Activated CD4-positive, alpha-beta T cell treated with anti-CD3 and anti-CD28 coated beads, Interleukin-2, amount 50 U/mL, for 48 hours (primary cell): ENCODE measurements at regions not wholly inside any gene's neighbourhood (a gene's known extent, or its start where the extent isn't known, plus 50 kb on each side); places are given as distances from the start of the nearest gene placed in this dataset.
"Not testable (repeated sequence)": the region's sequence is repeated elsewhere in the genome, so short reads cannot be mapped to it uniquely, and the experiment has no call there.

Experiments
- DNase-seq, 2 experiments: peaks; one replicate each; pipeline ENCODE4 v3.0.0-alpha.2; 2020

DNA sequence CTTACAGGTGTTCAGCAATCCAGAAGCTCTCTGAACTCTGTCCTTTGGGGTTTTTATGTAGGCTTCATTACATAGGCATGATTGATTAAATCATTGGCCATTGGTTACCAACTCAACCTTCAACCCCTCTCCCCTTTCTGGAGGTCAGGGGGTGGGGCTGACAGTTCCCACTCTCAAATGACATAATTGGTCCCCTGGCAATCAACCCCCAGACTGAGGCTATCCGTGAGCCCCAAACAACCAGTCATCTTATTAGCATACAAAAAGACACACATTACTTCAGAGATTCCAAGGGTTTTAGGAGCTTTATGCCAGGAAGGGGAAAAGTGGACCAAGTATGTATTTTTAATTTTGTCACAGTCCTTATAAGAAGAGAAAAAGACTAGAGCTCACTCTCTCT, 92.1 kb downstream of the ZNF467 start:
- DNase-seq, result no peak

DNA sequence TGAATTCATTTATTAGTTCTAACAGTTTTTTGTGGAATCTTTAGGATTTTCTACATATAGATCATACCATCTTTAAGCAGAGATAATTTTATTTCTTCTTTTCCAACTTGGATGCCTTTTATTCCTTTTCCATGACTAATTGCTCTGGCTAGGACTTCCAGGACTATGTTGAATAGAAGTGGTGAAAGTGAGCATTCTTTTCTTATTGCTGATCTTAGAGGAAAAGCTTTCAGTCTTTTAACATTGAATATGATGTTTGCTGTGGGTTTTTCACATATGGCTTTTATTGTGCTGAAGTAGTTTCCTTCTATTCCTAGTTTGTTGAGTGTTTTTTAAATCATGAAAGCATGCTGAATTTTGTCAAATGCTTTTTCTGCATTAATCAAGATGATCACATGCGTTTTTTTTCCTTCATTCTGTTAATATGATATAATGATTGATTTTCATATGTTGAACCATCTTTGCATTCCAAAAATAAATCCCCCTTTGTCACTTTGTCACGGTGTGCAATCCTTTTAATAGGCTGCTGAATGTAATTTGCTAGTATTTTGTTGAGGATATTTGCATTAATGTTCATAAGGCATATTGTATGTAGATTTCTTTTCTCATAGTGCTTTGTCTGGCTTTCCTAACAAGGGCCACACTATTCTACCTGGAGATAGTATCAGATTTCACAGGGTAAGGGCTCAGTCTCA, 92.9 kb downstream of the ZNF467 start:
- DNase-seq, result no peak

DNA sequence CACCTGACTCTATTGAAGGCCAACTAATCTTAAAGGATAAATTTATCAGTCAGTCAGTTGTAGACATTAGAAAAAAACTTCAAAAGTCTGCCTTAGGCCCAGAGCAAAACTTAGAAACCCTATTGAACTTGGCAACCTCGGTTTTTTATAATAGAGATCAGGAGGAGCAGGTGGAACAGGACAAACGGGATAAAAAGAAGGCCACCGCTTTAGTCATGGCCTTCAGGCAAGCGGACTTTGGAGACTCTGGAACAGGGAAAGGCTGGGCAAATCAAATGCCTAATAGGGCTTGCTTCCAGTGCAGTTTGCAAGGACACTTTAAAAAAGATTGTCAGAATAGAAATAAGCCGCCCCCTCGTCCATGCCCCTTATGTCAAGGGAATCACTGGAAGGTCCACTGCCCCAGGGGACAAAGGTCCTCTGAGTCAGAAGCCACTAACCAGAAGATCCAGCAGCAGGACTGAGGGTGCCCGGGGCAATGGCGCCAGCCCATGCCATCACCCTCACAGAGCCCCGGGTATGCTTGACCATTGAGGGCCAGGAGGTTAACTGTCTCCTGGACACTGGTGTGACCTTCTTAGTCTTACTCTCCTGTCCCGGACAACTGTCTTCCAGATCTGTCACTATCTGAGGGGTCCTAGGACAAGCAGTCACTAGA, 98.5 kb downstream of the ZNF467 start:
- not testable (repeated sequence) for DNase-seq

DNA sequence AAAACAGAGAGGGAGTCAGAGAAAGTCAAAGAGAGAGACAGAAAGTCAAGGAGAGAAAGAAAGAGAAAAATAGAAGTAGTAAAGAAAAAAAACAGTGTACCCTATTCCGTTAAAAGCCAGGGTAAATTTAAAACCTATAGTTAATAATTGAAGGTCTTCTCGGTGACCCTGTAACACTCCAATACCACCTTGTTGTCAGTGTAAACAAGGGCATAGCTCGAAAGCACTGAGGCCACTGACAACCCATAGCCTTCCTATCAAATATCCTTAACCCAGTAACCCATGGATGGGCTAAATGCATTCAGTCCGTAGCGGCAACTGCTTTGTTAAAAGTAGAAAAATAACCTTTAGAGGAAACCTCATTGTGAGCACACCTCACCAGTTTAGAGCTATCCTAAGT, 100.4 kb downstream of the ZNF467 start:
- no peak for DNase-seq

DNA sequence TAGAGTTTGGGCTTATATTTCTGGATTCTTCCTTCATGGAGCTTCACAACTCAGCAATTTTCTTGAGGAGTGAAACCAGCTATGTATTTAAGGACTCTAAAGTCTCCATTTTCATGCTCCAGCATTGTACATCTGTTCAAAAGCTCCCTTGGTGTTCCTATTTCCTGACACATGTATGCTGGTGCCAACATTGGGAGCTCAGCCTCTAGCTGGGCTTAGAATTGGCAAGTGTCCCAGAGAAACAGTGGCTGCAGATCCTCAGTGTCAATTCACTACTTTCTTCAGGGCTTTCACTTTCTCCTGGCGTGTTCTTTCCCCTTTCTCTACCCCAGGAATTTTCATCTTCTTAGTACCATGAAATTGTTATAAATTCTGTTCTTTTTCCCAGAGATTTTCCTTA, 103.1 kb downstream of the ZNF467 start:
- DNase-seq, result no peak

DNA sequence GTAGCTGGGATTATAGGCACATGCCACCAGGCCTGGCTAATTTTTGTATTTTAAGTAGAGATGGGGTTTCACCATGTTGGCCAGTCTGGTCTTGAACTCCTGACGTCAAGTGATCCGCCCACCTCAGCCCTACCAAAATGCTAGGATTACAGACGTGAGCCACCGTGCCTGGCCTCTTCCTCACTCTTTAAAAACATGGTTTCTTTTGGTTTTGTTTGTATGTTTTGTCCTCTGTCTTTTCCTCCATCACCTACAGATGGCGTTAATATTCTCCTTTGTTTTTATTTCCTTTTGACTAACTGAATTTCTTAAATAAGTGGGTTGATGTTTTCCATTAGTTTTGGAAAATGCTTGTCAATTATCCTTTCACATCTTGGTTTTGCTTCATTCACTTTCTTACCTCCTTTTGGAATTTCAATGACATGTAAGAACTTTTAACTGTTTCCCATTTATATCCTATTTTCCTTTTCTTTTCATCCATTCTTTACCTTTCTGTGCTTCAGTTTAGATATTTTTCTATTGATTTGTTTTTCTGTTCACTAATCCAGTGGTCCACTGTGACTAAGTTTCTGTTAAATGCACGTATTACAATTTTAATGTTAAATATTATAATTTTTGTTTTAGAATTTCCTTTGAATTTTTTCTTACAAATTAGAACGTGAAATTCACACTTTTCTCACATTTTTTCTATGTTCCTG, 104.1 kb downstream of the ZNF467 start:
- DNase-seq, result peak; percentile 2 to 13

DNA sequence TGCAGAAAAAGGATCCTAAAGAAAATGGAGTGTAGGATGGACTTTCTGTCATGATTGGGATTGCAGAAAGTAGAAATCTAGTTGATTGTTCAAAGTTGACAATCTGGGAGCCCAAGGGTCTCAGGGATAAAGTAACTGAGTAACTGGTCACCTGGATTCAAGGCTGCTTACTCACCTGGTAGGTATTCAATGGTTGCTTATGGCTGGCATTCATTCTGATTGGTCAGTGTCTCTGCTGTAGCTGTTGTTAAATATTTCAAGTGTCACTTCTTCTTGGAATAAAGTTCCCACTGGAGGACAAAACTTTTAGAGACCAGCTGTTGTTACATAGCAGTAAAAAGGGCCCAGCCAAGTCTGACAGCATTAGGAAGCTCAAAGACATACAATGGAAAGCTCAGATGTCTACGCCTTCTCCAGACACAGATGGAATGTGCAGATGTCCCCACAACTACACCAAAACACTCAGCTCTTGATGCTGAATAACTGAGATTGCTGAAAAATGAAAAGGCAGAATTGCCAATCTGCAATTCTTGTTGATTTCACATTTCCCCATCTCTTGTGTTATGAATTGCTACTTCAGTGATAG, 106.9 kb downstream of the ZNF467 start:
- DNase-seq, result no peak

DNA sequence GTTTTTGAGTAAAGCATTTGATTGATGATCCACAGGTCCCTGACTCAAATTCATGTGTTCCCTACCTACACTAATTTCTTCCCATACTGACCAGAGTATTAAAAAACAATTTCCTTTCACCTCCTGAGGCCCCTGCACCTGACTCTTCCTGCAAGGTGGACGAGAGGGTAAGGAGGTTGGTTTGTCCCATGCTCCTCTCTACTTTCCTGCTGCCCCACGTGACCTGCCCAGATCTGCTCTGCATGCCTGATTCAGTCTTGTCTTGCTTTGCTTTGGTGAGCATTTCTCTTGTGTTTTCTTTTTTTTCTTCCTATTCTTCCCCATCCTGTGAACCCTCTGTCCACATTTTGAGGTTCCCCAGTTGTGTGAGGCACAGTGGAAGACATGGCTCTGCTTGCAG, 107.8 kb downstream of the ZNF467 start:
- DNase-seq, result not testable (repeated sequence)

DNA sequence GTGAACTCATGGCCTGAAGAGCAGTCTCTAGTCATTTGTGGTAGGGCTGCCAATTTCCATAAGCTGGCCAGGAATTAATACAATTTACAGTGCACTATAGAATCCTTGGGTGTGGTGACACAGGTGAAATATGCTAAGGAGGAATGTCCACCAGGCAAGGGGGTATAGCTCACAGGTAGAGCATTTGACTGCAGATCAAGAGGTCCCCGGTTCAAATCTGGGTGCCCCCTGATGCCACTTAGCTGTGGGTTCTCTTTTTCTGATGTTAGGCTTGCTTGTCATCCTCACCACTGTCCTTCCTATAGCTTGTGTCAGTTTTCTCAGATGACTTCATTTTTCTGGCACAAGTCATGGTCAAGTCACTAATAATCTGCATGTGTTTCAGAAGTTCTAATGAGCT, 108.7 kb downstream of the ZNF467 start:
- DNase-seq, result no peak

DNA sequence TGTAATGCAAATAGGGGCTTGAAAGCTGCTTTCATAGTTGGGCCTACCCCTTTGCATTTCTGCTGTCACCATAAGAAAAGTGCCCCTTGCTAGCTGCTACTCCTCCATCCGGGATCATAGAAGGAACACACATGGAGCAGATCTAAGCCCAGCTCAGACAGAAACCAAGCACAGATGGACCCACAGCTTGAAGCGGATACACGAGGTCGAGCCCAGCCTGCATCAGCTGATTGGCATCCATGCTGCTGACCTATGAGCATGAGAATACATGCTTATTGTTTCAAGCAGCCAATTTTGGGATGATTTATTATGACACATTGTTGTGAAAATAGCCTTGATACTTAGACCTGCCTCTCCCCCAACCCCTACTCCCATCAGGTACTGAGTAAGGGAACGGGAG, 109.2 kb downstream of the ZNF467 start:
- no peak for DNase-seq

DNA sequence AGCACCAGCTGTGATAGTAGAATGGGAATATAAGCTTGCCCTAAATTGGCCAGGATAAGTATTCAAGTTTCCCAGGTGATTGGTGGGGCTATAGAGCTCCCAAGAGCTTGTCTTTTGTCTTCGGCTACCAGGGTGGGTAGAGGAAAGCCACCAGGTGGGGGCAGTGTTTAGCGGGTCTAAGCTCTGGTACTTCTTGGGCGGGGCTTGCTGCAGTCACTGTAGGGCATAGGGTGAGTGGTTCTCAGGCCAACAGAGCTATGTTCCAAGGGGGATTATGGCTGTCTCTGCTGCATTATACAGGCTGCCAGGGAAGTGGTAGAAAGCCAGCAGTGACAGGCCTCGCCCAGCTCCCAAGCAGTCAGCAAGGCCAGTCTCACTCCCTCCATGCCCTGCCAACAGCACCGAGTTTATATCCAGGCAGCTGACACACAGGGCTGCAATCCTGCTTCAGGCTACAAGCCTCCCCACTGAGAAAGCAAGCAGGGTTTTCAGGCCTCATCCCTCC, 110.7 kb downstream of the ZNF467 start:
- DNase-seq, result peak; percentile 79 to 84

DNA sequence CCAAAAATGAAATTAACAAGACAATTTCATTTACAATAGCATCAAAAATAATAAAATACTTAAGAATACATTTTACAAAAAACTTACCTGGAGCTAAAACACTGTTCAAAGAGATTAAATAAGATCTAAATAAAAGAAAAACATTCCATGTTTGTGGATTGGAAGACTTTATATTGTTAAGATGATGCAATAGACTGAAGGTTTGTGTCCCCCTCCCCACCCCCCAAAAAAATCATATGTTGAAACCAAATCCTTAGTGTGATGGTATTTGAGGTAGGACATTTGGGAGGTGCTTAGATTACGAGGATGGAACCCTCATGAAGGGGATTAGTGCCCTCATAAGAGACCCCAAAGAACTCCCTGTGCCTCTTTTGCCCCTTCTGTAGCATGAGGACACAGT, 117.6 kb downstream of the ZNF467 start:
- no peak for DNase-seq

DNA sequence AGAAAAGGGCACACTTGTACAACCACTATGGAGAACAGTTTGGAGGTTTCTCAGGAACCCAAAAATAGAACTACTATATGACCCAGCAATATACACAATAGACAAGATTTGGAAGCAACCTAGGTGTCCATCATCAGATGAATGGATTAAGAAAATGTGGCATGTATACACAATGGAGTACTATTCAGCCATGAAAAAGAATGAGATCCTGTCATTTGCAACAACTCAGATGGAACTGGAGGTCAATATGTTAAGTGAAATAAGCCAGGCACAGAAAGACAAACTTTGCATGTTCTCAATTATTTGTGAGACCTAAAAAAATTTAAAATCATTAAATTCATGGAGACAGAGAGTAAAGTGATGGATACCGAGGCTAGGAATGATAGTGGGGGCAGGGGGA, 118.8 kb downstream of the ZNF467 start:
- no peak for DNase-seq

DNA sequence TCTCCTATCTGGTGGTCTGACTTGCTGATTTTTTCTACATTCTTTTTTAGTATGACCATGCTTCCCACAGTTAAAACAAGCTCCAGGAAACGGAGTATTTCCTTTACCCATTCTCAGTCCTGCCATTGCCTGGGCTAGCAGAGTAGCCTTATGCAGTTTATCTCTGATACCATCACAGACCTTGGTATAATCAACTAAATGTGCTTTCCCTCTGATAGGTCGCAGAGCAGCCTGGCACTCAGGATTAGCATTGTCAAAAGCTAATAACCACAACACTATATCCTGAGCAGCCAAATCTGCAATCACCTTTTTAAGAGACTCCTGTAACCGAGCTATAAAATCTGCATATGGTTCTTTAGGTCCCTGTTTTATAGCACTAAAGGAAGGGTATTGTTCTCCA, 123.2 kb downstream of the ZNF467 start:
- not testable (repeated sequence) for DNase-seq

DNA sequence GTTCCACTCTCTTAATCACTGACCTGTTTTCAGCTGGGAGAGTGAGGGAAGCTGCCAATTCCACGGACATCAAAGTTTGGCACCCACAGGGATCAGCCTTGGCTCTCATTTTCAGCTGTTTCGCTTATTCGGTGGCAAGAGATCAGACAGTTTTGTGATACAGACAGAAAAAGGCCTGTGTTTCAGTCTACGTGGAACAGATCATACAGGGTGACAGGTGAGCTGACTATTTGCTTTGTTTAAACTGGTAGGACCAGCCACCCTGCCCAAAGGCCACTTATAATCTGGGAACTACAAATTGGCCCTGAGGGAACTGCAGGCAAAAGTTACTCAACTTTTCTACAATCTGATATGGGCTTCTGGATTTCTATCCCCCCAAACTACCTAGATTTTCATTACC, 128.6 kb downstream of the ZNF467 start:
- no peak for DNase-seq

DNA sequence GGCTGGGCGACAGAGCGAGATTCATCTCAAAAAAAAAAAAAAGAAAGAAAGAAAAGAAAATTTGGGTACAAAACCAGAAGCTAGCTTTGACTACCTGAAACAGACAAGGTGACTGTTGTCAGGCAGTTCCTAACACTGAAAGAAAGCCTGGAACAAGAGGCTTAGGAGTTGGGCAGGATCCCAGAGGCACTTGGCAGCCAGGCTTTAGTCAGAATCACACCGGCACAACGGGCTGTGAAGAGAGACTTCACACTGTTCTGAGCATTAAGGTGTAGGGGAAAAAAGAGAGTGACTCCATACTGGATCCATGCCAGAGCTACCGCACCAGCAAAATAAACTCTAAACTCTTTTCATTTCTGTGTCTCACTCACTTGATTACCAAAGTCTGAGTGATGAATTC, 130.8 kb downstream of the ZNF467 start:
- no peak for DNase-seq

DNA sequence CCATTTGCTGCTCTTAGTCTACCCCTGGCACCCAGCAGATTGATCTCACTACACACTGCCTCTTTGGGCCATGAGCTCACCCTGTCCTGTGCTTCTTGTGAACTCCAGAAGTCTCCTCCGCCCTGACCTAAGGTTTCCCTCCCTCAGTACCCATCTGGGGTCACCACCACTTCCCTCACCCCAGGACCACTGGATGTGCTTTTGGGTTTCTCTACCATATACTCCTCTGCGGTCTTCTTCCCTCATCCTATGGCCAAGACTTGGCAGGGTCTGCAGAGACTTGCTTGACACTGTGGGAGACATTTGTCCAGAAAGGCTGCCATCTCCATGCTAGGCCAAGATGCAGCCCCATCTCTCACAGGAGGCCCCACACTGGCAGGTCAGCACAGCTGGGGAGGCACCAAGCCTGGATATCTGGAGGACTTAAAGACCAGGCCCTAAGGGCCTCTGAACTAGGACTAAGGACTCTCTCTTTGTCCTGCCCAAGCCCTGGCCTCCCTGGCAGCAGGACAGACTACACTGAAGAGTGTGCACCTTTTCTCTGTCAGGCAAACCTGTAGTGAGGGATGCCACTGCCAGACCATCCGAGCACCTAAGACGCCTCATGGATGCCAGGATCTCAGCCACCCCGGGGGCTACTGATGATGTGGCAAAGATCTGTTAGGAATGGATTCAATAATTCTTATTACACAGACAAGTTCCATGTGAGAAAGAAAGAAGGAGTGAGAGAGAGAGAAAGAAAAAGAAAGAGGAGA, 134.6 kb downstream of the ZNF467 start:
- no peak for DNase-seq

DNA sequence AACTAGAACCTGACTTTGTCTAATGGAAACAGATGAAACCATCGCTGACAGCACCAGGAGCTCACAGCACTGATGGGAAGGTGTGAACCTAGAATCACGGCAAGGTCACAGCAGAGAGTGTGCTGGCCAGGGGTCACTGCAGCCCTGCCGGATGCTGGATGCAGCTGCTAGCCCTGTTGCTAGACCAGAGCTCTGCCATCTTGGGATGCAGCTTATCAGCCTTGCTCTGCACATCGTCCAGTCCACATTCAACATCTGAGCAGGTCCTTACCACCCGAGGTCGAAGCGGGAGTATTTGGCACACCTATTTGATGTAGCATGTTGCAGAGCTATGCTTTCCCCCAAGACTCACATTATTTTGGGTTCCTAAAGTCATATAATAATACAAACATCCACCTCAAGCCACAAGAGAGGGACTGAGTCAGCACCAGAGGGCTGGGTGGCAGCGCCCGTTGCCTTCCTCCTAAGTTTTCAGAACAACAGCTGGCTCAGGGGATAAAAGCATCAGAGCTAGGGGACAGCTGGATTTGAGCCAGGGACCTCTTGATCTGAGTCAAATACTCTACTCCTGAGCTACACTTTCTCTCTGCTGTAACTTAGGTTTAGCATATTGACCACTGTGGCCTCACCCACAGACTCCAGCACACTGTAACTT, 135.3 kb downstream of the ZNF467 start:
- DNase-seq, result no peak

DNA sequence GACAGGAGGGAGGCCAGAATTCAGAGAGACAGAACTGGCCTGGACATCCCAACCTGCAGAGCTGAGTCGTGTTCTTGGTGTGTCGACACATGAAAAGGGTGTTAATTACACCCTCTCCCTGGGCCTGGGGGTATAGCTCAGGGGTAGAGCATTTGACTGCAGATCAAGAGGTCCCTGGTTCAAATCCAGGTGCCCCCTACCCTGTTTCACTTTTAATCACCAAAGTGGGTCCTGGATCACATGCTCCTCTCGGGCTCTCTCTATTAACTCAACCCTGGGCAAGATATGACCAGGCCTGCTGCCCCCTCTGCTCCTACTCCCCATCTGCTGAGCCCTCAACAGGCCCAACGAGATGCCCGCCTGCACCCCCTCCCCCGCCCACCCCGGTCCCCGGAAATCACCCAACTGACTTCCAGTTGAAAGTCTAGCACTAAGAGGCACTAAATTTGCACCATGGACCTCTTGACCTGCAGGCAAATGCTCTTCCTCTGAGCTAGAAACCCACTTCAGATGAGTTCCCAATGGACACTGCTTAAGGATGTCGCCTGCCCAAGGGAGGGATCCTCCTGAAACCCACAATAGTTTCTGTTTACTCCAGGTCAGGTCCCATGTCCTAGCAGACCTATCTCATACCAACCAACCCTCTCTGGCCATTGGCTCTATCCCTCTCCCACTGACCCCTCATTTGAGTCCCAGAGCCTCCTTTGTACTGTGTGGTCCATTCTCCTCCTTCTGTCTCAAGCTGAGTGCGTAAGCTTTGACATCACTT, 137.6 kb downstream of the ZNF467 start:
- no peak for DNase-seq

DNA sequence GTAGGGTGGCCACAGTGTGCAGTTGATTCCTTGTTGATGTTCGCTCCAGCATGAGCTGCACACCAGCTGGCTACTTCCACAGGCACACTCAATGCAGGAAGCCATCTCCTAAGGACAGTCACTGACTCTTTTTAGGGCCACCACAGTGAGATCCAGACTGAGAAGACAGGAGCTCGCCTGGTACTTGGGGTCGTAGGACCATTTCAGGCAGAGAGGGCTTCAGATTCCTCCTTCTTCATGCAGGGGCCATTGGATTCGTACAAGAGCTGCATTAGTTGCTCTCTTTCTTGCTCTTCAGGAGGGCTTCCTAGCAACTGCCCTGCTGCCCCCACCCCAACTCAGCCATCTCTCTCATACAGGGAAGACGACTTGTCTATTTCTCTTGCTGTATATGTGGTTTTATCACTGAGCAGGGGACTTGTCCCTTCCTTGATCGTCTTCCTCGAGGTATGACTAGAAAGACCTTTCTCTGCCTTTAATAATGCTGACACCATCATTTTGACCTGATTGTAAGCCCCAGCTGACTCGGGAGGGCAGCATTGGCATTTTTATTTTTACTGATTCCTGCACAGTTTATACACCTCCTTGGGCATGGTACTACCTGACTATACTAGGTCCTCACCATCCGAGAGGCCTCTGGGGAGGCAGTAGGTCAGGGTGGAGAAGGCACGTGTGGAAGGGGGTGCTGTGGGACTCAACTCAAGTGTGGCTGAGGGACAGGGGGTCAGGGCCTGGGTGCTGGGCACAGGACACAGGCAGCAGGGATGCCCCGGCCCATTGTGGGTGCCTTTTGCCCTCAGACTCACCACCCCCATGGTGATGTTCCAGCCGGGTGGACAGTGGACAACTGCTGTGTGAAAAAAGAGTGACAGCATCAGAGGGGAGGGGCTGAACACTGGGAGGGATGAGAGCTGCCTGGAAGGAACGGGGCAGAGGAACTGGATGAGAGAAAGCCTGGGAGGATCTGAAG, 136.7 kb upstream of the ZNF746 start:
- no peak for DNase-seq
